RWPE2 (cell line): ENCODE measurements at regions not wholly inside any gene's neighbourhood (a gene's known extent, or its start where the extent isn't known, plus 50 kb on each side); places are given as distances from the start of the nearest gene placed in this dataset.

Experiments used
- ATAC-seq: fragments of 200-7000 bp; cut with Tn5 transposase; 3 replicates; pipeline ENCODE4 v1.9.1; 2021; ENCODE audit warnings: low read depth
- DNase-seq: peaks from one replicate; pipeline ENCODE4 v3.0.0-alpha.2; 2020; ENCODE audit warnings: low spot score
- H3K27ac ChIP-seq: fragments of 450-650 bp; 2 replicates; pipeline ENCODE4 v1.5.1; 2017; ENCODE audit warnings: mild to moderate bottlenecking; ENCODE audit not compliant: poor library complexity, severe bottlenecking
- H3K27me3 ChIP-seq: fragments of 250-450 bp; sonication (Bioruptor Pico); 2 replicates; pipeline ENCODE4 v1.5.1; 2021; ENCODE audit warnings: mild to moderate bottlenecking, moderate library complexity; ENCODE audit not compliant: insufficient read depth, poor library complexity, severe bottlenecking
- H3K36me3 ChIP-seq: fragments of 250-450 bp; sonication (Bioruptor Pico); 2 replicates; pipeline ENCODE4 v1.5.1; 2020; ENCODE audit warnings: low read depth, mild to moderate bottlenecking, moderate library complexity
- H3K4me1 ChIP-seq: fragments of 250-450 bp; sonication (Bioruptor Pico); 2 replicates; pipeline ENCODE4 v1.5.1; 2021; ENCODE audit warnings: mild to moderate bottlenecking, moderate library complexity; ENCODE audit not compliant: insufficient read depth, poor library complexity, severe bottlenecking
- H3K4me3 ChIP-seq: fragments of 250-450 bp; sonication (Bioruptor Pico); 2 replicates; pipeline ENCODE4 v1.5.1; 2021; ENCODE audit warnings: mild to moderate bottlenecking, moderate library complexity; ENCODE audit not compliant: severe bottlenecking
- H3K9me3 ChIP-seq: fragments of 250-450 bp; sonication (Bioruptor Pico); 2 replicates; pipeline ENCODE4 v1.5.1; 2021; ENCODE audit warnings: mild to moderate bottlenecking, moderate library complexity; ENCODE audit not compliant: severe bottlenecking
- CTCF ChIP-seq: fragments of 450-650 bp; IDR thresholded peaks from one replicate; pipeline ENCODE4 v1.5.1; 2017; ENCODE audit warnings: mild to moderate bottlenecking, moderate library complexity; ENCODE audit not compliant: poor library complexity, severe bottlenecking

- Histone ChIP-seq H3K27me3 (no peaks in the 10 kb centered on the region), H3K36me3 (no peaks in the 10 kb centered on the region), H3K4me1 (no peaks in the 10 kb centered on the region), H3K9me3 (no peaks in the 10 kb centered on the region), H3K27ac (no peak overlapping the region), H3K4me3 (no peak overlapping the region)
- ATAC-seq (no peak), DNase-seq (no peak)
- no peak for TF ChIP-seq CTCF
Observed at GRCh38 chr3:16808393-16809107, 76.2 kb upstream of the PLCL2 start.

GRCh38 chr3:16809482-16809881 lies 75.3 kb upstream of the PLCL2 start:
- Histone ChIP-seq H3K4me1 (no peaks in the 10 kb centered on the region), H3K36me3 (no peaks in the 10 kb centered on the region), H3K27ac (no peak overlapping the region), H3K9me3 (no peaks in the 10 kb centered on the region), H3K4me3 (no peak overlapping the region), H3K27me3 (no peaks in the 10 kb centered on the region)
- TF ChIP-seq CTCF, result no peak
- DNase-seq (no peak), ATAC-seq (no peak)

- no peaks in the 10 kb centered on the region for H3K9me3 ChIP-seq
- no peak overlapping the region for H3K27ac ChIP-seq
- no peak for TF ChIP-seq CTCF
- H3K36me3 ChIP-seq, result no peaks in the 10 kb centered on the region
- no peak for DNase-seq
- no peaks in the 10 kb centered on the region for H3K4me1 ChIP-seq
- ATAC-seq, result no peak
- H3K4me3 ChIP-seq, result no peak overlapping the region
- no peaks in the 10 kb centered on the region for H3K27me3 ChIP-seq
Observed at GRCh38 chr3:16809993-16810392, 74.8 kb upstream of the PLCL2 start.

GRCh38 chr3:16810593-16811367 lies 74.0 kb upstream of the PLCL2 start:
- Histone ChIP-seq H3K4me1 (no peaks in the 10 kb centered on the region), H3K36me3 (no peaks in the 10 kb centered on the region), H3K27ac (no peak overlapping the region), H3K27me3 (no peaks in the 10 kb centered on the region), H3K4me3 (no peak overlapping the region), H3K9me3 (no peaks in the 10 kb centered on the region)
- TF ChIP-seq CTCF, result no peak
- no peak for ATAC-seq
- no peak for DNase-seq

GRCh38 chr3:16811950-16812349 lies 72.8 kb upstream of the PLCL2 start:
- H3K9me3 ChIP-seq, result no peaks in the 10 kb centered on the region
- no peak for ATAC-seq
- H3K27ac ChIP-seq, result no peak overlapping the region
- no peak for TF ChIP-seq CTCF
- no peaks in the 10 kb centered on the region for H3K4me1 ChIP-seq
- no peak for DNase-seq
- no peaks in the 10 kb centered on the region for H3K36me3 ChIP-seq
- H3K27me3 ChIP-seq, result no peaks in the 10 kb centered on the region
- H3K4me3 ChIP-seq, result no peak overlapping the region
